ENCODE measurements at regions not wholly inside any gene's neighbourhood (a gene's known extent, or its start where the extent isn't known, plus 50 kb on each side); places are given as distances from the start of the nearest gene placed in this dataset.
"Not testable (repeated sequence)": the region's sequence is repeated elsewhere in the genome, so short reads cannot be mapped to it uniquely, and the experiment has no call there.

- DNase-seq, result no peak
Measured at GRCh38 chr3:110016235-110016815, 679.0 kb upstream of the DPPA4 start.

- DNase-seq, result peak; percentile 43
Measured at GRCh38 chr3:110017304-110017703, 680.0 kb upstream of the DPPA4 start.

DNA sequence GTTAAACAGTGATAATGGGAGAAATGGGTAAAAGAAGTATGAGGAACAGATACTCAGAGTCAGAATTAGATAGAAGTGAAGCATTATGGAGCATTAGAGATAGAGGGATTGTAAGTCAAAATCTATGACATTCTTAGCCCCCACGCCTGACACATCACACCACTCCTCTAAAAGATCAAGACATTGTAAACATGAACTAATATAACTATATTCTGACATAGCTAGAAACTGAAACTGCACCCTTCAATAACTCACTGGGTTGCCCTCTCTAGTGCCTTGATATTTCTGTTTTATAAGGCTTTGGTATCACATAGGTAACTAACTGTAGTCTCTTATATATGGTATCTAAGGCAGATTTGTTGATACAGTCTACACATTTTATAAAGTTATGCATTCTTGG is 684.3 kb upstream of the DPPA4 start:
- no peak for DNase-seq

DNA sequence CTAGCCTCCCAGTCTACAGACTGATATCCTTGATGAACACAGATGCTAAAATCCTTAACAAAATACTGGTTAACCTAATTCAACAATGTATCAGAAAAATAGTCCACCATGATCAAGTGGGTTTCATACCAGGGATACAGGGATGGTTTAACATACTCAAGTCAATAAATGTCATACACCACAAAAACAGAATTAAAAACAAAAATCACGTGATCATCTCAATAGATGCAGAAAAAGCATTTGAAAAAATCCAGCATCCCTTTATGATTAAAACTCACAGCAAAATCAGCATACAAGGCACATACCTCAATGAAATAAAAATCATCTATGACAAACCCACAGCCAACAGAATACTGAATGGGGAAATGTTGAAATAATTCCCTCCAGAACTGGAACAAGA is 685.7 kb upstream of the DPPA4 start:
- not testable (repeated sequence) for DNase-seq

DNA sequence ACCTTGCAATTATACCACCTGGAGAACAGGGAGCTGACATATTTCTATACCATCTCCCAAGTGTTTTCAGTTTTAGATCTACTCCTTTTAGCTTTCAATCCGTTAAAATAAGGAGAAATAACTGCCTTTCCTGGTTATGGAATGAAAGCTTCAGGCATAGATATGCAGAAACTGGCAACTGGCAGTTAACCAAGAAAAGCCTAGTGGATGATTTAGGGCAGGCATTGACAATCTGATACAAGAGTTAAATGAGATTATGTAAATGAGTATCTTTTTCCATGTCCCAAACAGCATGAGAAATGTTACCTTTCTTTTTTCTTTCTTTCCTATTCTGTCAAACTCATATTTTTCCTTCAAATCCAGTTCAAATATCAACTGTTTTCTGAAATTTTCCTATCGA is 689.1 kb upstream of the DPPA4 start:
- DNase-seq, result no peak

DNA sequence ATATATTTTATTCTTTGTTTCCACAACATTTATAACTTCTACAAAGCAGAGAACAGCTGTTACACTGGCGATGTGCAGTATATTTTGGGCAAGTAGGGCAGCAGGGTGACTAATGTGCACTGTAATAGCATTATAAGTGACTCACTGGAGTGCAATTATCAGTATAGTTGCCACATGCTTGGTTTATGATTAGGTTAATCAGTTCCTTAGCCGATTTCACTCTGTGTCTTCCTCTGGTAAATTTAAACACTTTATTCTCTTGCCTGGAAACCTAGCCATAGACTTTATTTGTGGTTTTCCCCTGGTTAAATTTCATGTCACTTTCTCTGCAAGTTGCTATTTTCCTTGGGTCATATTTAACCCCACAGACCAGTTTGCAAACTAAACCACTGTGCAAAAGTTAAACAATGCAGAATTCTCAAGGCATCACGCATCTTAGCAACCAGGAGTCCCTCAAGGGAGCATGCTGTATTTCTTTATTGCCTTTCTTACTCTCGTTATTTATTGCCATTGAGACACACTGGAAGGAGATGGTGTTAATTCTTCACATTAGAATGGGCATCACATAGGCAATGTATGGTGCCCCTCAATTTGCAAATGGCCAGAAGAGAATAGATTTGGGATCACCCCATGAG is 690.2 kb upstream of the DPPA4 start:
- DNase-seq, result no peak

DNA sequence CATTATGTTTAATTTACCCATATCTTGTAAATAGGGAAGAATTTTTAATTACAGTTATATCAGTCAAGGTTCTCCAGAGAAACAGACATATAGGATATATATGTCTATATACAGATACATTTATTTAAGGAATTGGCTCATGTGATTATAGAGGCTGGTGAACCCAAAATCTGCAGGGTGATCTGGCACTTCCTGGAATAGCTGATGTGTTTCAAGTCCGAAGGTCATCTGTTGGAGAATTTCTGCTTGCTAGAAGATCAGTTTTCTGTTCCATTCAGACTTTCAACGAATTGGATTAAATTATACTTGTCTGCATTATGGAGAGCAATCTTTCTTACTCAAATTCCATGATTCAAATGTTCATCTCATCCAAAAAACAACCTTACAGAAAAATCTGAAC is 694.6 kb upstream of the DPPA4 start:
- DNase-seq, result no peak

- DNase-seq, result no peak
Measured at GRCh38 chr3:110059431-110059830, 722.1 kb upstream of the DPPA4 start.

DNA sequence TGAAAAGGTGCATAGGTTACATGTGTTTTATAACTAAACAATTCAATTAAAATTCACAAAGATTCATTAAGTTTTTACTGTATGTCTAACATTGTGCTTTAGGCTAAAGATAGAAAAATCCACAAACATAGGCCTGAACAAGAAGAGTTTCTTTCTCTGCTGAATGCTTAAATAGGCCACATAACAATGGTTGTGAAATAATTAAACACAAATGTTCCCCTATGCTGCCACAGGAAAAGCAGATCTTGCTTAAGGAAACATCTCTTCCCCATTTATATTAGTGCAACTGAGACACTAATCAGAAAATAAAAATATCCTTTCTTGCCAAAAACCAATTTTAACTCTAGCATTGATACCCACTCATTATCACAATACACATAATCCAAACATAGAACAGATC is 725.4 kb upstream of the DPPA4 start:
- no peak for DNase-seq

DNA sequence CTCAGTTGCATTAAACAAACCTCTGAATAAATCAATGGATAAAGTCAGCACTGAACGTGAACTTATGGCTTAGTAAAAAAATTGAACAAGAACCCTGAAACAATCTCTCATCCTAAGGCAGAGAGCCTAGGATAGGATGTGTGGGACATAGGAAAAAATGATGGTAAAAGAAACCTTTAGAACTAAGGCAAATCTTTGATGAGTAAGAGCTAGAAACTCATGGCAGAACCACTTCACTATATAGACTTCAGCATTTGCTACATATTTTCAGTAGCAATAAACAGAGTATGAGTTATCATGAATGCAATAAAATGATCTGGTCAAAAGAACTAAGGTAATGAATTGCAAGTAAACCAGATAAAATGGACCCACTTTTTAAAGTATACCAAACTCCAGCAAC is 725.8 kb upstream of the DPPA4 start:
- DNase-seq, result no peak

DNA sequence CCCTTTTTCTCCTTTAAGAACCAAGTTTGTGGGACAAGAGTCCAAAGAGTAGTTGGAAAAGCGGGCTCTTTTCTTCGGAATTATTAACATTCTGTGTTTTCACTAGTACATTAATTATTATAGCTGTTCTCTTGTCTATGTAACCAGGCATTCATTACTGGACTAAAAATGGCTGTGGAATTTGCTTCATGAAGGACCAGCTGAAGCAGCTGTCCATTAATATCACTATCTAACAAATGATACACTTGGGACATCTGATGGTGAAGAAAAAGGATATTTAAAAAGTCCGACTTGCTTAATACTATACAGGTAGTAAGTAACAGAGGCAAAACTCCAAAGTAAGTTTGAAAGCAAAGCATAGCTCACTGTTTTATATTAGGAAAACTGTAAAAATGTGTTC is 728.9 kb upstream of the DPPA4 start:
- no peak for DNase-seq

DNA sequence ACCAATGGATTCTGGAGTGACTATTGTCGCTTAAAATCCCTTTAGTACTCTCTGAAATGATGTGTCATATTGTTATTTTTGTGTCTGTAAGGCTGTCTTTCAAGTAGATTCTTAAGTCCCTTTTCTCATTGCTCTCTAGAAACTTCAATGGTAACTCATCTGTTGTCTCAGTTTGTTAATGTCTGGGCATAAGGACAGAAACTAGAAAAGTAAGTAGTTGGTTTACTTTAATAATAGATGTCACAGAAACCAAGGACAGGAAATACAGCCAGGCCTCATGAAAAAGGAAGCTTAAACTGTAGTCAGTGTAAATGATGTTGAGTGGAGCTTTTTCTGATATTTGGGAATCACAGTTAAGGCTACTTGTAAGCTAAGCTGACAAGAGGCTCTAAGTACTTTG is 730.2 kb upstream of the DPPA4 start:
- DNase-seq, result no peak

- no peak for DNase-seq
Measured at GRCh38 chr3:110069761-110070160, 732.4 kb upstream of the DPPA4 start.

- no peak for DNase-seq
Measured at GRCh38 chr3:110070161-110070916, 733.0 kb upstream of the DPPA4 start.

GRCh38 chr3:110074095-110074494 is 736.7 kb upstream of the DPPA4 start:
- DNase-seq, result no peak

GRCh38 chr3:110077093-110077492 is 739.7 kb upstream of the DPPA4 start:
- DNase-seq, result no peak

- DNase-seq, result no peak
Measured at GRCh38 chr3:110093411-110093810, 756.1 kb upstream of the DPPA4 start.

DNA sequence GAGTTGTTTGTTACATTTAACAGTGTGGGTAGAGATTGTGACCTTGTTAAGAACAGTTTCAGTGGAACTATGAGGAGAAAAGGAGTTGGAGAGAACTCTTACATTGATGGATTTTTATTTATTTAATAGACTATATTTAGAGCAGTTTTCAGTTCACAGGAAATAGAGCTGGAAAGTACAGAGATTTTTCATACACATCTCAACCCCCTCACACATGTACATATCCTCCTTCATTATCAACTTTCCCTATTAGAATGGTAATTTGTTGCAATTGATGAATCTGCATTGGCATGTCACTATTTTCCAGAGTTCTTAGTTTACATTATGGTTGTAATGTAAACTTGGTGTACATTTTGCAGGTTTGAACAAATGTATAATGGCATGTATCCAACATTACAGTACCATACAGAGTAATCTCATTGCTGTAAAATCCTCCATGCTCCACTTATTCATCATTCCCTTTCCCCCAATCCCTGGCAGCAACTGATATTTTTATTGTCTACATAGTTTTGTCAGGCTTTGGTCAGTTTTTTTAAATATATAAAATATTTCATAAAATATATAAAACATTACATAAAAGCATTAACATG is 756.6 kb upstream of the DPPA4 start:
- DNase-seq, result no peak

GRCh38 chr3:110099711-110100110 is 762.4 kb upstream of the DPPA4 start:
- DNase-seq, result no peak

- DNase-seq, result no peak
Measured at GRCh38 chr3:110101361-110101760, 764.0 kb upstream of the DPPA4 start.

GRCh38 chr3:110106805-110107204 is 769.5 kb upstream of the DPPA4 start:
- no peak for DNase-seq

DNA sequence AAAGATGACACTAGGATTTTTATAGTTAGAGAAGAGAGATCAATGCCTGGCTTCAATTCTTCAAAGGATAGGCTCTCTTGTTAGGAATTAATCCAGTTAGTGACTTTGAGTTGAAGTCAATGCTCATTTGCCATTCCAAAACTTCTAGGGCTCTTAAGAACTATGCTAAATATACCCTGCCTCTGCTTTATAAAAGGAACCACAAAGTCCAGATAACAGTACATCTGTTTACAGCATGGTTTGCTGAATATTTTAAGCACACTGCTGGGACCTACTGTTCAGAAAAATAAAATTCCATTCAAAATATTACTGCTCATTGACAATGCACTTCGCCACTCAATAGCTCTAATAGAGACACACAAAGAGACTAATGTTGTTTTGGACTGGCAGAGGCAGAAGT is 786.6 kb upstream of the DPPA4 start:
- no peak for DNase-seq

- no peak for DNase-seq
Measured at GRCh38 chr3:110126065-110126464, 788.7 kb upstream of the DPPA4 start.

- DNase-seq, result no peak
Measured at GRCh38 chr3:110133971-110134370, 796.6 kb upstream of the DPPA4 start.
